ENCODE measurements at regions not wholly inside any gene's neighbourhood (a gene's known extent, or its start where the extent isn't known, plus 50 kb on each side); places are given as distances from the start of the nearest gene placed in this dataset.

- Histone ChIP-seq H3K9me3 (ENCODE audit: control insufficient read depth, insufficient read depth, low read length) (no peaks in the 10 kb centered on the region), H3K27me3 (ENCODE audit: control insufficient read depth, insufficient read depth, low read length) (no peaks in the 10 kb centered on the region), H3K27ac (ENCODE audit: low read depth, low read length) (no peak overlapping the region), H3K4me3 (ENCODE audit: low read depth, low read length) (no peak overlapping the region)
- ChIA-PET CTCF (interaction anchor here (1.1 kb wide), 1 partner anchor 277 kb away, joined by 3 read pairs; no protein-coding TSS in a partner anchor), POLR2A (no interaction called here)
- DNase-seq (ENCODE audit: low read depth, low spot score), result no peak
- no peak for TF ChIP-seq CTCF (IDR thresholded peaks at IDR 0.05; ENCODE audit: low read depth, low read length)
Observed at GRCh38 chr4:100248476-100248875, 58.2 kb upstream of the DDIT4L start.

- DNase-seq (ENCODE audit: low read depth, low spot score), result no peak
- Histone ChIP-seq H3K27ac (ENCODE audit: low read depth, low read length) (no peak overlapping the region), H3K27me3 (ENCODE audit: control insufficient read depth, insufficient read depth, low read length) (no peaks in the 10 kb centered on the region), H3K9me3 (ENCODE audit: control insufficient read depth, insufficient read depth, low read length) (no peaks in the 10 kb centered on the region), H3K4me3 (ENCODE audit: low read depth, low read length) (no peak overlapping the region)
- TF ChIP-seq CTCF (IDR thresholded peaks at IDR 0.05; ENCODE audit: low read depth, low read length), result no peak
- POLR2A ChIA-PET, result no interaction called here
- CTCF ChIA-PET, result no interaction called here
Observed at GRCh38 chr4:100246697-100247096, 56.4 kb upstream of the DDIT4L start.

- Histone ChIP-seq H3K4me3 (ENCODE audit: low read depth, low read length) (no peak overlapping the region), H3K9me3 (ENCODE audit: control insufficient read depth, insufficient read depth, low read length) (no peaks in the 10 kb centered on the region), H3K27me3 (ENCODE audit: control insufficient read depth, insufficient read depth, low read length) (no peaks in the 10 kb centered on the region), H3K27ac (ENCODE audit: low read depth, low read length) (no peak overlapping the region)
- DNase-seq (ENCODE audit: low read depth, low spot score), result no peak
- ChIA-PET CTCF (no interaction called here), POLR2A (no interaction called here)
- no peak for TF ChIP-seq CTCF (IDR thresholded peaks at IDR 0.05; ENCODE audit: low read depth, low read length)
Observed at GRCh38 chr4:100244347-100244746, 54.1 kb upstream of the DDIT4L start.

Data from AG04450 (cell line).